ENCODE measurements at regions not wholly inside any gene's neighbourhood (a gene's known extent, or its start where the extent isn't known, plus 50 kb on each side); places are given as distances from the start of the nearest gene placed in this dataset.

GRCh38 chr11:110818032-110818687 lies 105.9 kb upstream of the ARHGAP20 start:
- DNase-seq: no peak

GRCh38 chr11:110812086-110812733 lies 100.0 kb upstream of the ARHGAP20 start:
- no peak for DNase-seq

- DNase-seq: no peak
These were observed 97.4 kb upstream of the ARHGAP20 start for GRCh38 chr11:110809417-110810199.

- DNase-seq: no peak
These were observed 96.0 kb upstream of the ARHGAP20 start for GRCh38 chr11:110808248-110808647.

- DNase-seq: no peak
These were observed 95.6 kb upstream of the ARHGAP20 start for GRCh38 chr11:110807801-110808200.

- DNase-seq: no peak
These were observed 93.5 kb upstream of the ARHGAP20 start for GRCh38 chr11:110805756-110806155.

GRCh38 chr11:110802162-110802561 lies 89.9 kb upstream of the ARHGAP20 start:
- no peak for DNase-seq

GRCh38 chr11:110801328-110801727 lies 89.1 kb upstream of the ARHGAP20 start:
- DNase-seq: no peak

- no peak for DNase-seq
These were observed 86.1 kb upstream of the ARHGAP20 start for GRCh38 chr11:110798201-110798900.

GRCh38 chr11:110797453-110797852 lies 85.2 kb upstream of the ARHGAP20 start:
- no peak for DNase-seq

- DNase-seq: no peak
These were observed 82.9 kb upstream of the ARHGAP20 start for GRCh38 chr11:110795112-110795624.

- no peak for DNase-seq
These were observed 81.3 kb upstream of the ARHGAP20 start for GRCh38 chr11:110793556-110793955.

GRCh38 chr11:110791621-110792020 lies 79.4 kb upstream of the ARHGAP20 start:
- no peak for DNase-seq

GRCh38 chr11:110787680-110788079 lies 75.4 kb upstream of the ARHGAP20 start:
- no peak for DNase-seq

GRCh38 chr11:110786226-110786902 lies 74.1 kb upstream of the ARHGAP20 start:
- DNase-seq: no peak

GRCh38 chr11:110785398-110785797 lies 73.2 kb upstream of the ARHGAP20 start:
- DNase-seq: no peak

- DNase-seq: no peak
These were observed 70.4 kb upstream of the ARHGAP20 start for GRCh38 chr11:110782616-110783015.

GRCh38 chr11:110779108-110779507 lies 66.9 kb upstream of the ARHGAP20 start:
- DNase-seq: no peak

GRCh38 chr11:110778343-110778742 lies 66.1 kb upstream of the ARHGAP20 start:
- no peak for DNase-seq

GRCh38 chr11:110777775-110778174 lies 65.5 kb upstream of the ARHGAP20 start:
- no peak for DNase-seq

- DNase-seq: no peak
These were observed 63.8 kb upstream of the ARHGAP20 start for GRCh38 chr11:110776081-110776480.

Measured in NCI-H446 (cell line).